Thyroid gland (tissue), 4 donors: ENCODE measurements at regions not wholly inside any gene's neighbourhood (a gene's known extent, or its start where the extent isn't known, plus 50 kb on each side); places are given as distances from the start of the nearest gene placed in this dataset.

Source experiments
- CTCF ChIP-seq, 6 experiments: fragments of 200-600 bp in 3 of 6; fragments of 450-650 bp in 3 of 6; sonication (generic) in 3 of 6; IDR thresholded peaks; one replicate each; pipeline ENCODE4 v1.5.1; 2016 to 2019; ENCODE audit warnings: antibody characterized with exemption in 6 of 6, mild to moderate bottlenecking in 2 of 6, inconsistent platforms in 1 of 6, moderate library complexity in 1 of 6
- POLR2A ChIP-seq, 2 donors: fragments of 450-650 bp; IDR thresholded peaks; one replicate each; pipeline ENCODE4 v1.6.1; 2017; ENCODE audit warnings: antibody characterized with exemption in 2 of 2, mild to moderate bottlenecking in 2 of 2, moderate library complexity in 1 of 2

GRCh38 chr20:2219481-2220006 lies 76.3 kb upstream of the TGM3 start:
- TF ChIP-seq POLR2A (IDR thresholded peaks at IDR 0.05) (no peak), CTCF (IDR thresholded peaks at IDR 0.05) (no peak)
